CD8-positive, alpha-beta memory T cell (primary cell): ENCODE measurements at regions not wholly inside any gene's neighbourhood (a gene's known extent, or its start where the extent isn't known, plus 50 kb on each side); places are given as distances from the start of the nearest gene placed in this dataset.
A peak's percentile ranks its signal among the peaks of the same experiment; 100 is the strongest.

Source experiments
- CTCF ChIA-PET: fragments of 350-600 bp; sonication (Branson Sonifier 250); formaldehyde crosslinking; loops from one replicate; lab custom pipeline; 2021; ENCODE audit warnings: antibody characterized with exemption; lab: Charles Lee
- POLR2A ChIA-PET: fragments of 350-600 bp; sonication (Branson Sonifier 250); formaldehyde crosslinking; loops from one replicate; lab custom pipeline; 2021; ENCODE audit warnings: antibody characterized with exemption; lab: Charles Lee
- DNase-seq, 5 donors: peaks; one replicate each; pipeline versions ENCODE4 v3.0.0 to v3.0.0-alpha.2; 2020 to 2022; ENCODE audit warnings: mixed read lengths in 1 of 5
- H3K27ac ChIP-seq: one replicate; pipeline ENCODE4 v1.7.0; 2013; ENCODE audit warnings: low read depth, mild to moderate bottlenecking, low read length, moderate library complexity
- H3K27me3 ChIP-seq: 2 replicates; pipeline ENCODE4 v1.7.0; 2013; ENCODE audit warnings: low read length, mild to moderate bottlenecking; ENCODE audit not compliant: insufficient read depth, poor library complexity, severe bottlenecking
- H3K36me3 ChIP-seq: 2 replicates; pipeline ENCODE4 v1.7.0; 2013; ENCODE audit warnings: mild to moderate bottlenecking, low read length, moderate library complexity; ENCODE audit not compliant: insufficient read depth
- H3K4me1 ChIP-seq: 2 replicates; pipeline ENCODE4 v1.7.0; 2013; ENCODE audit warnings: mild to moderate bottlenecking, low read length, moderate library complexity; ENCODE audit not compliant: insufficient read depth
- H3K4me3 ChIP-seq: 2 replicates; pipeline ENCODE4 v1.7.0; 2013; ENCODE audit warnings: mild to moderate bottlenecking, low read length
- H3K9me3 ChIP-seq: 2 replicates; pipeline ENCODE4 v1.7.0; 2013; ENCODE audit warnings: mild to moderate bottlenecking, low read length
- H3K27ac Mint-ChIP-seq, 8 donors: one replicate each; pipeline ENCODE4 v1.8.0; 2020 to 2021; ENCODE audit warnings: mixed read lengths in 8 of 8, mild to moderate bottlenecking in 6 of 8, inconsistent platforms in 3 of 8, moderate library complexity in 3 of 8
- H3K27me3 Mint-ChIP-seq, 2 donors: one replicate each; pipeline ENCODE4 v1.8.0; 2020 to 2021; ENCODE audit warnings: mixed read lengths in 2 of 2, mild to moderate bottlenecking in 1 of 2, moderate library complexity in 1 of 2
- H3K36me3 Mint-ChIP-seq, 3 donors: one replicate each; pipeline ENCODE4 v1.8.0; 2020 to 2021; ENCODE audit warnings: mixed read lengths in 3 of 3, inconsistent platforms in 1 of 3, mild to moderate bottlenecking in 1 of 3
- H3K4me1 Mint-ChIP-seq, 3 donors: one replicate each; pipeline ENCODE4 v1.8.0; 2020 to 2021; ENCODE audit warnings: mixed read lengths in 3 of 3, inconsistent platforms in 1 of 3, mild to moderate bottlenecking in 1 of 3
- H3K4me3 Mint-ChIP-seq, 7 donors: one replicate each; pipeline ENCODE4 v1.8.0; 2020 to 2021; ENCODE audit warnings: mixed read lengths in 7 of 7, mild to moderate bottlenecking in 6 of 7, moderate library complexity in 4 of 7, inconsistent platforms in 2 of 7
- H3K9me3 Mint-ChIP-seq, 5 donors: one replicate each; pipeline ENCODE4 v1.8.0; 2020 to 2022; ENCODE audit warnings: mixed read lengths in 5 of 5, mild to moderate bottlenecking in 3 of 5, moderate library complexity in 2 of 5, inconsistent platforms in 1 of 5

- CTCF ChIA-PET: no interaction called here
- H3K9me3 Mint-ChIP-seq: peaks cover 0 to 3% (median 0%) of the 10 kb centered on the region in 5 donors
- no peak overlapping the region for H3K27ac ChIP-seq
- peaks cover 4 to 7% of the 10 kb centered on the region in 2 donors for H3K27me3 Mint-ChIP-seq
- no peak overlapping the region for H3K4me3 ChIP-seq
- no peak overlapping the region for H3K4me3 Mint-ChIP-seq
- H3K27ac Mint-ChIP-seq: no peak overlapping the region
- H3K36me3 ChIP-seq: no peaks in the 10 kb centered on the region
- POLR2A ChIA-PET: no interaction called here
- H3K36me3 Mint-ChIP-seq: no peaks in the 10 kb centered on the region
- DNase-seq: no peak
- no peaks in the 10 kb centered on the region for H3K4me1 ChIP-seq
- H3K4me1 Mint-ChIP-seq: no peaks in the 10 kb centered on the region
- H3K9me3 ChIP-seq: no peaks in the 10 kb centered on the region
- H3K27me3 ChIP-seq: peaks cover 3% of the 10 kb centered on the region
These were observed 291.1 kb upstream of the ROPN1 start for GRCh38 chr3:124282751-124283651.

DNA sequence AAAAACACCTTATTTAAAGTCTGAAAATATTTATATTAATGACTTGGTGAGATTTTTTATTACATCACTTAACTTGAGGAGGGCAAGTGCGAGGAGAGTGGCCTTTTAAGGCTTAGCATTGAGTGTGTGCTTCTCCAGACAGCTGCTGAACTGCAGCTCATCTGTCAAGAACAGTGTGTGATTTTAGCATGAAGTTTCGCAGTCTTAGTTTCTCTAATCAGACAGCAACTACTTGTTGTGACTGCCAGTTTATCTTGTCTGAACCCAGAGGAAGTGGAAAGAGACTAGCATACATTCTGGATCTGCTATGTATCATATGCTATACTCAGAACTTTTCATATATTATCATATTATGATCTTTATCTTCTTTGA is 291.7 kb upstream of the ROPN1 start:
- Histone ChIP-seq H3K27ac (no peak overlapping the region), H3K36me3 (no peaks in the 10 kb centered on the region), H3K9me3 (no peaks in the 10 kb centered on the region), H3K27me3 (peaks cover 3% of the 10 kb centered on the region), H3K4me1 (no peaks in the 10 kb centered on the region), H3K4me3 (no peak overlapping the region)
- Mint-ChIP-seq H3K4me3 (no peak overlapping the region), H3K9me3 (peaks cover 0 to 7% (median 2%) of the 10 kb centered on the region in 5 donors), H3K27me3 (peaks cover 7 to 13% of the 10 kb centered on the region in 2 donors), H3K36me3 (no peaks in the 10 kb centered on the region), H3K27ac (no peak overlapping the region), H3K4me1 (no peaks in the 10 kb centered on the region)
- DNase-seq: no peak
- POLR2A ChIA-PET: no interaction called here
- CTCF ChIA-PET: no interaction called here

- Histone ChIP-seq H3K36me3 (no peaks in the 10 kb centered on the region), H3K9me3 (no peaks in the 10 kb centered on the region), H3K27me3 (no peaks in the 10 kb centered on the region), H3K27ac (no peak overlapping the region), H3K4me3 (no peak overlapping the region), H3K4me1 (no peaks in the 10 kb centered on the region)
- Mint-ChIP-seq H3K4me1 (no peaks in the 10 kb centered on the region), H3K27ac (no peak overlapping the region), H3K27me3 (peaks cover 15 to 18% of the 10 kb centered on the region in 2 donors), H3K36me3 (peaks cover 0 to 1% (median 0%) of the 10 kb centered on the region in 3 donors), H3K9me3 (peaks cover 0 to 9% (median 4%) of the 10 kb centered on the region in 5 donors), H3K4me3 (no peak overlapping the region)
- CTCF ChIA-PET: no interaction called here
- no peak for DNase-seq
- POLR2A ChIA-PET: no interaction called here
These were observed 297.1 kb upstream of the ROPN1 start for GRCh38 chr3:124288996-124289395.

DNA sequence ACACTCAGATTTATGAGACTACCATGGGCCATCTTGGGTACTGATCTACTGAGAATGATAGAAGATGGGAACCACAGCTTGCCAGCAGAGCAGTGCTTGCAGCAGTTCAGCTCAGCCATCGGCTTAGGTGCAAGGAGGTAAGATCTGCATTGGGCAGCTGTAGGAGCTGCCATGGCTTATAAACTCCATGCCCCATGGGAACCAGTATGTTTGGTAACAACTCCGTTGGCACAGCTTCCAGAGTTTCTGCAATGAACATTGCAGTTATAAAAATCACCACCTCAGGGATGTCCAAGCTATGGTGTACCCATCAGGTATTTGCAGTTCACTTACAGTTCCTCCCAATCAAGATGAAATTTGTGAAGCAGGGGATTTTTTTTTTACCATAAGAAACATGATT is 299.1 kb upstream of the ROPN1 start:
- H3K36me3 ChIP-seq: no peaks in the 10 kb centered on the region
- no peak overlapping the region for H3K27ac ChIP-seq
- Mint-ChIP-seq H3K27ac (no peak overlapping the region), H3K36me3 (peaks cover 0 to 1% (median 0%) of the 10 kb centered on the region in 3 donors), H3K4me3 (no peak overlapping the region), H3K4me1 (no peaks in the 10 kb centered on the region), H3K27me3 (peaks cover 15 to 18% of the 10 kb centered on the region in 2 donors), H3K9me3 (peaks cover 0 to 9% (median 4%) of the 10 kb centered on the region in 5 donors)
- H3K4me1 ChIP-seq: no peaks in the 10 kb centered on the region
- no peak for DNase-seq
- H3K4me3 ChIP-seq: no peak overlapping the region
- CTCF ChIA-PET: no interaction called here
- POLR2A ChIA-PET: no interaction called here
- no peaks in the 10 kb centered on the region for H3K27me3 ChIP-seq
- H3K9me3 ChIP-seq: no peaks in the 10 kb centered on the region

GRCh38 chr3:124292329-124292728 is 300.4 kb upstream of the ROPN1 start:
- no peaks in the 10 kb centered on the region for H3K4me1 Mint-ChIP-seq

DNA sequence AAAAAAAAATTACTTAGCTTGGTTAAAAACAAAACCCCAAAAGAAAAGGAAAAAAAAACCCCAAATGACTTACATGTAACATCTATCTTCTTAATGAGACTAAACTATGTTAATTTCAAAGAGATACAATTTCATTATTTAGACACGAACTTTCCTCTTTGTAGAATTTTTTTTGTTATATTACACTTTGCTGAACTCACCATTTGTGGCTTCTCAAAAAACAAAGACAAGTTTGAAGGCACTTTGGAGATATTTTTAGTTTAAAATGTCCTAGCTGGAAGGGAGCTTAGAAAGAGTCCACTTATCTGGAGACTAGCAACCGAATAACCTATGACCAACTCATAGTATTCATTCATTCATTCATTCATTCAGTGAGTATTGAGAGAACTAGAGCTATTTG is 301.7 kb upstream of the ROPN1 start:
- H3K4me1 Mint-ChIP-seq: no peaks in the 10 kb centered on the region
- peaks cover 0 to 5% (median 2%) of the 10 kb centered on the region in 5 donors for H3K9me3 Mint-ChIP-seq
- POLR2A ChIA-PET: no interaction called here
- H3K27ac Mint-ChIP-seq: no peak overlapping the region
- no peak for DNase-seq
- peaks cover 0 to 1% (median 0%) of the 10 kb centered on the region in 3 donors for H3K36me3 Mint-ChIP-seq
- H3K9me3 ChIP-seq: no peaks in the 10 kb centered on the region
- peak overlapping the region in 1 of 7 donors; percentile 4 for H3K4me3 Mint-ChIP-seq
- H3K27ac ChIP-seq: no peak overlapping the region
- no peaks in the 10 kb centered on the region for H3K4me1 ChIP-seq
- no peak overlapping the region for H3K4me3 ChIP-seq
- peaks cover 16 to 18% of the 10 kb centered on the region in 2 donors for H3K27me3 Mint-ChIP-seq
- H3K27me3 ChIP-seq: no peaks in the 10 kb centered on the region
- CTCF ChIA-PET: no interaction called here
- no peaks in the 10 kb centered on the region for H3K36me3 ChIP-seq

More at GRCh38 chr3:124292329-124292728, 300.4 kb upstream of the ROPN1 start:
- Mint-ChIP-seq H3K9me3 (peaks cover 0 to 9% (median 4%) of the 10 kb centered on the region in 5 donors), H3K4me3 (no peak overlapping the region), H3K36me3 (peaks cover 0 to 1% (median 0%) of the 10 kb centered on the region in 3 donors), H3K27ac (no peak overlapping the region), H3K27me3 (peaks cover 18 to 22% of the 10 kb centered on the region in 2 donors)
- H3K4me1 ChIP-seq: no peaks in the 10 kb centered on the region
- no peaks in the 10 kb centered on the region for H3K9me3 ChIP-seq
- no peaks in the 10 kb centered on the region for H3K36me3 ChIP-seq
- no peak for DNase-seq
- CTCF ChIA-PET: no interaction called here
- POLR2A ChIA-PET: no interaction called here
- no peak overlapping the region for H3K27ac ChIP-seq
- no peak overlapping the region for H3K4me3 ChIP-seq
- no peaks in the 10 kb centered on the region for H3K27me3 ChIP-seq

DNA sequence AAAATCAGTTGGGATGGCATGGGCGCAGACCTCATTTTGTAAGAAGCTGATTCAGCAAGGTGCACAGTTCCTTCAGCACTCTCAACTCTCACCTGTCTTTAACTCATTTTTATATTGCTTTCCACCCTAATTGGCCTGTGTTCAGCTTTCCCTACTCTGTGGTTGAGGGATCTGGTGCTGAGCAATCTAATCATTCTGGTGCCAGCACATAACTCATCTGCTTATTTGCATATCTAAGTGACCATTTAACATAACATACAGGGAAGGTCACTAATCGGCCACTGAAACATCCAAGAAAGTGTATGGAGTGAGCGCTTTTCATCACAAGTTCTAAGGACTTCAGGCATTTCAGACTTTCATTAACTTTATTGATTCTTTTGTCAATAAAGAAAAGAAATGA is 303.4 kb upstream of the ROPN1 start:
- Mint-ChIP-seq H3K27ac (no peak overlapping the region), H3K36me3 (peaks cover 0 to 1% (median 0%) of the 10 kb centered on the region in 3 donors), H3K4me3 (no peak overlapping the region), H3K27me3 (peaks cover 10 to 14% of the 10 kb centered on the region in 2 donors), H3K9me3 (peaks cover 0 to 4% (median 0%) of the 10 kb centered on the region in 5 donors), H3K4me1 (no peaks in the 10 kb centered on the region)
- Histone ChIP-seq H3K4me1 (no peaks in the 10 kb centered on the region), H3K27ac (no peak overlapping the region), H3K4me3 (no peak overlapping the region), H3K27me3 (no peaks in the 10 kb centered on the region), H3K9me3 (no peaks in the 10 kb centered on the region), H3K36me3 (no peaks in the 10 kb centered on the region)
- CTCF ChIA-PET: no interaction called here
- POLR2A ChIA-PET: no interaction called here
- no peak for DNase-seq

- Histone ChIP-seq H3K4me3 (no peak overlapping the region), H3K27me3 (no peaks in the 10 kb centered on the region), H3K9me3 (no peaks in the 10 kb centered on the region), H3K4me1 (no peaks in the 10 kb centered on the region), H3K27ac (no peak overlapping the region), H3K36me3 (no peaks in the 10 kb centered on the region)
- Mint-ChIP-seq H3K4me1 (no peaks in the 10 kb centered on the region), H3K36me3 (no peaks in the 10 kb centered on the region), H3K27me3 (peaks cover 8 to 14% of the 10 kb centered on the region in 2 donors), H3K4me3 (no peak overlapping the region), H3K27ac (no peak overlapping the region), H3K9me3 (peaks cover 0 to 4% (median 0%) of the 10 kb centered on the region in 5 donors)
- POLR2A ChIA-PET: no interaction called here
- CTCF ChIA-PET: no interaction called here
- DNase-seq: no peak
These were observed 304.5 kb upstream of the ROPN1 start for GRCh38 chr3:124296406-124296805.
